ENCODE measurements at regions not wholly inside any gene's neighbourhood (a gene's known extent, or its start where the extent isn't known, plus 50 kb on each side); places are given as distances from the start of the nearest gene placed in this dataset.

- Histone ChIP-seq H3K27me3 (peaks cover 0 to 28% (median 0%) of the 10 kb centered on the region in 7 donors), H3K9me3 (no peaks in the 10 kb centered on the region), H3K27ac (no peak overlapping the region), H3K4me3 (no peak overlapping the region), H3K4me1 (peaks cover 0 to 5% (median 0%) of the 10 kb centered on the region in 9 donors), H3K36me3 (no peaks in the 10 kb centered on the region)
- WGBS, 2 donors = 84 to 90% methylated on average over 4 of the region's 4 CpGs
- no peak for ATAC-seq
- intact Hi-C loops (cut with DNase I) = no loop called here
- no peak for DNase-seq
- TF ChIP-seq CTCF (IDR thresholded peaks at IDR 0.05) = no peak
These were observed 77.6 kb upstream of the UNC5B start for GRCh38 chr10:71134732-71135211.

DNA sequence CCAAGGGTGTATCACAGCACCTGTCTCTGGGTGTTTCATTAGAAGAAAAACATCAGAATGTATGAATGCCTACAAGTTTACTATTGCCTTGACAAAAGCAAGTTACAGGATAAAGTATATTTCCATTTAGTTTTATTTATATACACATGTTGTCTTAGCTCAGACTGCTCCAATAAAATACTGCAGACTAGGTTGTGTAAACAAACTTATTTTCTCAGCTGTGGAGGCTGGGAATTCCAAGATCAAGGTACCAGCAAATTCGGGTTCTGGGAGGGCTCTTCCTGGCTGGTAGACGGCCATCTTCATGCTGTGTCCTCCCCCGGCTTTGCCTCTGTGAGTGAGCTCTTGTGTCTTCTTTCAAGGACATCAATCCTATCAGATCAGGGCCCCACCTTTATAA lies 77.1 kb upstream of the UNC5B start:
- 80 to 86% methylated on average over 3 of the region's 3 CpGs for WGBS, 2 donors
- intact Hi-C loops (cut with DNase I) = no loop called here
- DNase-seq (no peak), ATAC-seq (no peak)
- H3K4me1 ChIP-seq = peaks cover 0 to 5% (median 0%) of the 10 kb centered on the region in 9 donors
- no peak for TF ChIP-seq CTCF (IDR thresholded peaks at IDR 0.05)
- no peaks in the 10 kb centered on the region for H3K36me3 ChIP-seq
- peaks cover 0 to 25% (median 0%) of the 10 kb centered on the region in 7 donors for H3K27me3 ChIP-seq
- H3K27ac ChIP-seq = no peak overlapping the region
- H3K4me3 ChIP-seq = no peak overlapping the region
- no peaks in the 10 kb centered on the region for H3K9me3 ChIP-seq

DNA sequence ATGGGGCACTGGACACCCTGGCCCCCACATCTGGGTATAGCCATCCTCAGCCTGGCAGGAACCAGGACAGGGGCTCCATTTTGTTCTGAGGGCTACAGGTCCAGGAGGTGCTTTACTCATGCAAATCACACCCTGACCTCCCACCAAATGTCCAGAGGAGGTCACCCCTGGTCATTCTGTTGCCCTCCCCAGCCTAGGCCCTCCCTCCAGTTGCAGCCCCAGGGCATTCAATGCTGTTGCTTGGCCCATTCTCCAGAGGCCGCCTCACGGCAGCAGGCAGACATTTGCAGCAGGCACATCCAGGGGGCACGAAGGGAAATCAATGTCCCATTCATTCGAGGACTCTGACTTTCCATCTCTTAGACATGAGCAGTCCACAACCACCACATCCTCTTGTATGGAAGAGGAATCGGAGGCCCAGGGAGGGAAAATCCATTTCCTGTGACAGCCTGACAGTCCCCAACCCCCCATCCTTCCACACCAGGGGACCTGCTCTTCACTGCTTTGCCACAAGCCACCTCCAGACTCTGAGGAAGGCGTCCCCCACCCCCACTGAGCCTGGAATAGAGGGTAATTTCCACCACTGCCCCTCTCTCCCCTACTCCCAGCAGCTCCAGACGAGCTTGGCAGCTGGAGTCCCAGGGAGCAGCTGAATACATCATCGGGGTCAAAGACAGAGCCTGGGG lies 76.2 kb upstream of the UNC5B start:
- DNase-seq (no peak), ATAC-seq (no peak)
- intact Hi-C loops (cut with DNase I) = no loop called here
- 71 to 81% methylated on average over 8 of the region's 8 CpGs for WGBS, 2 donors
- no peak for TF ChIP-seq CTCF (IDR thresholded peaks at IDR 0.05)
- peaks cover 0 to 5% (median 0%) of the 10 kb centered on the region in 9 donors for H3K4me1 ChIP-seq
- H3K9me3 ChIP-seq = no peaks in the 10 kb centered on the region
- H3K27me3 ChIP-seq = peaks cover 0 to 23% (median 0%) of the 10 kb centered on the region in 7 donors
- H3K36me3 ChIP-seq = no peaks in the 10 kb centered on the region
- H3K27ac ChIP-seq = no peak overlapping the region
- no peak overlapping the region for H3K4me3 ChIP-seq

DNA sequence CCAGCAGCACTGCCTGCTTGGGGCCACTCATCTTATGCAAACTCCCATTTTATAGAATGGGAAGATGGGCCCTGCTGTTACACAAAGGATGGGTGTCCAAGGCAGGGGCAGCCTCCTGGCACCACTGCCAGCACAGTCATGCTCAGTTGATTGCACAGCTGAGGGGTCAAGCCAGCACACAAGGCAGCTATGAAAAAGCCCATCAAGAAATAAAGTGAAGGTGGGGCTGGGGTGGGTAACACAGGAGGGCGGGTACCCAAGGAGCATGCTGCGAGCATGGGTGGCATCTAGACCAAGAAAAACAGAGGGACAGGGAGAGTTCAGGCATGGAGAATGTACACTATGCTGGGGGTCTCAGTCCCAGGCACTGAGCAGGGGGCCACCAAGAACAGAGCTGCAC lies 74.7 kb upstream of the UNC5B start:
- 96 to 100% methylated on average over 2 of the region's 2 CpGs for WGBS, 2 donors
- intact Hi-C loops (cut with DNase I) = no loop called here

More for the DNA sequence above, 74.7 kb upstream of the UNC5B start:
- TF ChIP-seq CTCF (IDR thresholded peaks at IDR 0.05) = no peak
- no peak for ATAC-seq
- Histone ChIP-seq H3K4me3 (no peak overlapping the region), H3K36me3 (no peaks in the 10 kb centered on the region), H3K27me3 (peaks cover 0 to 15% (median 0%) of the 10 kb centered on the region in 7 donors), H3K27ac (no peak overlapping the region), H3K4me1 (peaks cover 0 to 5% (median 0%) of the 10 kb centered on the region in 9 donors), H3K9me3 (no peaks in the 10 kb centered on the region)
- DNase-seq = no peak

Data from heart right ventricle (tissue), 16 donors.